Neuronal stem cell (in vitro differentiated cells): ENCODE measurements at regions not wholly inside any gene's neighbourhood (a gene's known extent, or its start where the extent isn't known, plus 50 kb on each side); places are given as distances from the start of the nearest gene placed in this dataset.

Source experiments
- DNase-seq: peaks from one replicate; pipeline ENCODE4 v3.0.0-alpha.2; 2013; ENCODE audit warnings: low spot score
- H2AFZ ChIP-seq: one replicate; pipeline ENCODE4 v1.6.1; 2013; ENCODE audit warnings: mild to moderate bottlenecking, low read length, inconsistent platforms
- H2AK5ac ChIP-seq: 2 replicates; pipeline ENCODE4 v1.6.1; 2013; ENCODE audit warnings: low read depth, mild to moderate bottlenecking, inconsistent platforms, low read length, moderate library complexity, mixed read lengths
- H2BK120ac ChIP-seq: 2 replicates; pipeline ENCODE4 v1.6.1; 2013; ENCODE audit warnings: low read depth, mild to moderate bottlenecking, inconsistent platforms, low read length, moderate library complexity, mixed read lengths
- H2BK12ac ChIP-seq: one replicate; pipeline ENCODE4 v1.6.1; 2013; ENCODE audit warnings: low read length, inconsistent platforms
- H2BK15ac ChIP-seq: 2 replicates; pipeline ENCODE4 v1.6.1; 2013; ENCODE audit warnings: mild to moderate bottlenecking, low read length, inconsistent platforms, mixed read lengths
- H2BK5ac ChIP-seq: one replicate; pipeline ENCODE4 v1.6.1; 2013; ENCODE audit warnings: inconsistent platforms, mild to moderate bottlenecking, low read length, moderate library complexity
- H3K14ac ChIP-seq: one replicate; pipeline ENCODE4 v1.6.1; 2013; ENCODE audit warnings: low read length, inconsistent platforms
- H3K18ac ChIP-seq: 2 replicates; pipeline ENCODE4 v1.6.1; 2013; ENCODE audit warnings: low read length, inconsistent platforms
- H3K23ac ChIP-seq: 2 replicates; pipeline ENCODE4 v1.6.1; 2013; ENCODE audit warnings: low read depth, mild to moderate bottlenecking, mixed read lengths, low read length, inconsistent platforms; ENCODE audit not compliant: poor library complexity
- H3K27ac ChIP-seq: replicated peaks from 3 replicates; pipeline ENCODE4 v1.5.1; 2013; ENCODE audit warnings: low read length, inconsistent platforms
- H3K27me3 ChIP-seq, 3 experiments: 2 replicates each; pipeline ENCODE4 v1.6.1; 2013; ENCODE audit warnings: low read length in 3 of 3, mild to moderate bottlenecking in 2 of 3, inconsistent platforms in 1 of 3, low read depth in 1 of 3, mixed read lengths in 1 of 3, moderate library complexity in 1 of 3; ENCODE audit not compliant: control insufficient read depth in 3 of 3, insufficient read depth in 3 of 3
- H3K36me3 ChIP-seq, 2 donors: replicated peaks in 1 of 2; 2 replicates each; pipeline ENCODE4 v1.6.1; 2013; ENCODE audit warnings: low read length in 2 of 2; ENCODE audit not compliant: control insufficient read depth in 2 of 2, insufficient read depth in 2 of 2
- H3K4ac ChIP-seq: 2 replicates; pipeline ENCODE4 v1.6.1; 2013; ENCODE audit warnings: inconsistent platforms, mild to moderate bottlenecking, low read length, moderate library complexity
- H3K4me1 ChIP-seq, 2 donors: 1 replicate in 1 of 2; 2 replicates in 1 of 2; pipeline ENCODE4 v1.6.1; 2013; ENCODE audit warnings: low read length in 2 of 2, low read depth in 1 of 2; ENCODE audit not compliant: control insufficient read depth in 2 of 2, insufficient read depth in 1 of 2
- H3K4me2 ChIP-seq: one replicate; pipeline ENCODE4 v1.6.1; 2013; ENCODE audit warnings: mild to moderate bottlenecking, low read length, inconsistent platforms; ENCODE audit not compliant: insufficient read depth, poor library complexity, severe bottlenecking
- H3K4me3 ChIP-seq, 2 donors: 2 replicates each; pipeline ENCODE4 v1.5.1; 2013; ENCODE audit warnings: low read length in 2 of 2, mild to moderate bottlenecking in 2 of 2, inconsistent platforms in 1 of 2, moderate library complexity in 1 of 2
- H3K79me1 ChIP-seq: one replicate; pipeline ENCODE4 v1.6.1; 2013; ENCODE audit warnings: low read depth, mild to moderate bottlenecking, inconsistent platforms, low read length, moderate library complexity
- H3K9ac ChIP-seq: one replicate; pipeline ENCODE4 v1.6.1; 2013; ENCODE audit warnings: mild to moderate bottlenecking, low read depth, low read length, inconsistent platforms; ENCODE audit not compliant: poor library complexity
- H3K9me3 ChIP-seq, 2 donors: replicated peaks in 1 of 2; 2 replicates each; pipeline versions ENCODE3 to v1.6.1; 2013; ENCODE audit warnings: low read length in 2 of 2, mild to moderate bottlenecking in 2 of 2, inconsistent platforms in 1 of 2, low read depth in 1 of 2, mixed read lengths in 1 of 2, moderate library complexity in 1 of 2; ENCODE audit not compliant: control insufficient read depth in 2 of 2, insufficient read depth in 1 of 2
- H4K8ac ChIP-seq: one replicate; pipeline ENCODE4 v1.6.1; 2013; ENCODE audit warnings: low read depth, mild to moderate bottlenecking, inconsistent platforms, low read length, moderate library complexity
- H4K91ac ChIP-seq: one replicate; pipeline ENCODE4 v1.6.1; 2013; ENCODE audit warnings: low read length, low read depth, mild to moderate bottlenecking, inconsistent platforms; ENCODE audit not compliant: poor library complexity
- WGBS, 2 donors: extraction: QIAGEN DNeasy Blood & Tissue Kit; methylation state at CpG; one replicate each; pipeline ENCODE4 v1.1.7; 2013; ENCODE audit warnings: missing lambda C conversion rate in 2 of 2, mixed read lengths in 1 of 2; ENCODE audit not compliant: insufficient read length in 2 of 2, insufficient replicate concordance in 1 of 2; ENCODE audit errors: extremely low coverage in 2 of 2; 5-methylcytosine and 5-hydroxymethylcytosine counted together

DNA sequence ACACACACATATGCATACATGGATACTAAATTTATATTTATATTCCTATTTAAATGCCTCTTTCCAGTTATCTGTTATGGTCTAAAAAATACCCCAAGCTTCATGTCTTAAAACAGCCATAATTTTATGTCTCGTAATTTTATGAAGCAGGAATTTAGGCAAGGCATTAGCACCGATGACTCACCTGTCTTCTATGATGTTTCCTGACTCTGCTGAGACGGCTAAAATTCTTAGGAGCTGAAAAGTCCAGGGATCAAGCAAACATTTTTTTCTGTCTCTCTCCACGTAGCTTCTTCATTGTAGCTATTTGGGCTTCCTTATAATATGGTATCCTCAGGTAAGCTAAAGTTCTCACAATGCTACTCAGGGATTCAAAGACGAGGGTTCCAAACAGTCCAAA is 930.3 kb downstream of the STIM2 start:
- Histone ChIP-seq H3K27me3 (no peaks in the 10 kb centered on the region), H4K8ac (no peak overlapping the region), H3K79me1 (no peaks in the 10 kb centered on the region), H2BK5ac (no peak overlapping the region), H2BK15ac (no peak overlapping the region), H3K4ac (no peak overlapping the region), H3K9me3 (no peaks in the 10 kb centered on the region), H3K4me2 (no peak overlapping the region), H3K36me3 (no peaks in the 10 kb centered on the region), H3K27ac (no peak overlapping the region), H2BK12ac (no peak overlapping the region), H4K91ac (no peak overlapping the region), H3K4me3 (no peak overlapping the region), H3K23ac (no peak overlapping the region), H3K4me1 (no peaks in the 10 kb centered on the region), H3K14ac (no peak overlapping the region), H2AFZ (no peak overlapping the region), H2AK5ac (no peak overlapping the region), H3K18ac (no peak overlapping the region), H3K9ac (no peak overlapping the region), H2BK120ac (no peak overlapping the region)
- WGBS, 2 donors = no CpG with 5 or more reads among the region's 5 CpGs
- DNase-seq = no peak

DNA sequence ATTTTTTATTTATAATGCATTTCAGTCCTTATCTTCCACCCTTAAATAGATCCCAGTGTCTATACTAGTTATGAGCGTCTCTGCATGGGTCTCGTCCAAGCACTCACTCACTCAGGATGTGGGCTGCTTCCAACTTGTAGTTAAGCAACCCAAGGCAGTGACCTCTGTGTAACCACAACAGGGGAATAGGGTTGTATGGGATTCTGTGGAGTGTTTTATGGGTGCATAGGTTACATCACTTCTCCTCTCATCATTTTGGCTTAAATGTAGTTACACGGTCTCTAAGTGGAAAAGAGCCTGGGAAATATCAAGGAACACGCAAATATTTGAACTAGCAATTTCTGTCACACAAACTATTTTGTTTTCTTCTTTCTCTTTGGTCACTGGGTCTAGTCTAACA is 931.0 kb downstream of the STIM2 start:
- WGBS, 2 donors = no CpG with 5 or more reads among the region's 4 CpGs
- Histone ChIP-seq H2AK5ac (no peak overlapping the region), H3K27ac (no peak overlapping the region), H3K27me3 (no peaks in the 10 kb centered on the region), H3K79me1 (no peaks in the 10 kb centered on the region), H3K36me3 (no peaks in the 10 kb centered on the region), H2AFZ (no peak overlapping the region), H3K9me3 (no peaks in the 10 kb centered on the region), H2BK12ac (no peak overlapping the region), H3K4ac (no peak overlapping the region), H3K9ac (no peak overlapping the region), H4K91ac (no peak overlapping the region), H3K4me3 (no peak overlapping the region), H2BK120ac (no peak overlapping the region), H4K8ac (no peak overlapping the region), H2BK15ac (no peak overlapping the region), H3K23ac (no peak overlapping the region), H2BK5ac (no peak overlapping the region), H3K4me2 (no peak overlapping the region), H3K18ac (no peak overlapping the region), H3K14ac (no peak overlapping the region), H3K4me1 (no peaks in the 10 kb centered on the region)
- no peak for DNase-seq

DNA sequence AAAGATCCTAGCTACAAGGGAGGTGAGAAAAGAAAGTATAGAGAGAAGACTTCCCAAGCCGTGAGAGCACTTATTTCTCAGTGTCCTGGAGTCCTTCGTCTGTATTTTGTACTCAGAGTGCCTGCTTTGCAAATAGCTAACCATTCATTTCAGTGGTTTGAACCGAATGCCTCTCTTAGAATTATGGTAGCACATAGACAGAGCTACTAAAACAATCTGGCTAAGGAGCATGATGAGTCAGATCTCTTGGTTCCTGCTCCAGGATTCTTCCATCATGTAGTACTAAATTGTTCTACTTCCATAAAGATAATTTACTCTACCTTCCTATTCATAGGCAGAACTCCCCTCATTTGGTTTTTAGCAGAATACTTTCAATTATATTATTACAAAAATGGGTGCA is 946.6 kb downstream of the STIM2 start:
- no peak for DNase-seq
- Histone ChIP-seq H3K27ac (no peak overlapping the region), H4K91ac (no peak overlapping the region), H2AFZ (no peak overlapping the region), H3K18ac (no peak overlapping the region), H4K8ac (no peak overlapping the region), H2BK120ac (no peak overlapping the region), H2BK5ac (no peak overlapping the region), H3K79me1 (no peaks in the 10 kb centered on the region), H3K23ac (no peak overlapping the region), H3K9me3 (no peaks in the 10 kb centered on the region), H3K36me3 (no peaks in the 10 kb centered on the region), H3K9ac (no peak overlapping the region), H3K27me3 (no peaks in the 10 kb centered on the region), H2AK5ac (no peak overlapping the region), H2BK12ac (no peak overlapping the region), H3K14ac (no peak overlapping the region), H3K4me2 (no peak overlapping the region), H3K4me3 (no peak overlapping the region), H3K4ac (no peak overlapping the region), H2BK15ac (no peak overlapping the region), H3K4me1 (no peaks in the 10 kb centered on the region)
- WGBS, 2 donors = no CpG with 5 or more reads among the region's 3 CpGs

DNA sequence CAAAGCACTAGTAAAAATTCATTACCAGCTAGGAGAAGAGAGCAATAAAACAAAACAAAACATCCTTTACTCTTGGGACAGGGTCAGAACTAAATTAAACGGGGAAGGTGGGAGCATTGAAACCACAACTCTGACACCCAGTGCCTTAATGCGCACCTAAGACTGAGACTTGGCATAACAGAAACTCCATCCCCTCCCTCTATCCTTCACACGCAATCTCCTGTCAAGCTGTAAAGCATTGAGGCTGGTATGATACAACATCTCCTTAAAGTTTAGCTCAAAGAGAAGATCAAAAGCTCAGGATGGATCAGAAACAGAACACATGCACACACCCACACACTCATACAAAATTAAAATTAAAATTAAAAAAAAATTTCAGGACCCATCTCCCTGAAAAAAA is 951.3 kb downstream of the STIM2 start:
- H3K27me3 ChIP-seq = no peaks in the 10 kb centered on the region
- H3K9me3 ChIP-seq = peaks cover 0 to under 1% of the 10 kb centered on the region in 2 donors
- H3K79me1 ChIP-seq = no peaks in the 10 kb centered on the region
- no peak overlapping the region for H2AFZ ChIP-seq
- H3K36me3 ChIP-seq = no peaks in the 10 kb centered on the region
- H3K14ac ChIP-seq = no peak overlapping the region
- H2BK12ac ChIP-seq = no peak overlapping the region
- DNase-seq = no peak
- no peak overlapping the region for H3K4me3 ChIP-seq
- no peak overlapping the region for H3K4ac ChIP-seq
- H3K4me2 ChIP-seq = no peak overlapping the region
- no peak overlapping the region for H2BK15ac ChIP-seq
- H2BK120ac ChIP-seq = no peak overlapping the region
- H2BK5ac ChIP-seq = no peak overlapping the region
- H3K27ac ChIP-seq = no peak overlapping the region
- H4K8ac ChIP-seq = no peak overlapping the region
- H4K91ac ChIP-seq = no peak overlapping the region
- WGBS, 2 donors = no CpG with 5 or more reads among the region's 3 CpGs
- no peak overlapping the region for H2AK5ac ChIP-seq
- H3K4me1 ChIP-seq = no peaks in the 10 kb centered on the region
- no peak overlapping the region for H3K18ac ChIP-seq
- H3K9ac ChIP-seq = no peak overlapping the region
- H3K23ac ChIP-seq = no peak overlapping the region
